SKM-1 treated with dmso at 0.1 percent for 144 hours (cell line): ENCODE measurements at regions not wholly inside any gene's neighbourhood (a gene's known extent, or its start where the extent isn't known, plus 50 kb on each side); places are given as distances from the start of the nearest gene placed in this dataset.

ENCODE experiments used
- DNase-seq: peaks from one replicate; lab custom pipeline; 2025; ENCODE audit not compliant: unreplicated experiment; lab: John Stamatoyannopoulos, UW

- DNase-seq, result no peak
These were observed 103.6 kb upstream of the MYO16 start for GRCh38 chr13:108525827-108526226.

- no peak for DNase-seq
These were observed 103.1 kb upstream of the MYO16 start for GRCh38 chr13:108526286-108526685.

- no peak for DNase-seq
These were observed 101.6 kb upstream of the MYO16 start for GRCh38 chr13:108527844-108528243.

GRCh38 chr13:108528303-108528702, 101.1 kb upstream of the MYO16 start:
- DNase-seq, result no peak

- no peak for DNase-seq
These were observed 95.6 kb upstream of the MYO16 start for GRCh38 chr13:108533842-108534241.

GRCh38 chr13:108534728-108535127, 94.7 kb upstream of the MYO16 start:
- DNase-seq, result no peak

- DNase-seq, result no peak
These were observed 79.5 kb upstream of the MYO16 start for GRCh38 chr13:108549934-108550333.

GRCh38 chr13:108551674-108552073, 77.7 kb upstream of the MYO16 start:
- DNase-seq, result no peak

- no peak for DNase-seq
These were observed 70.9 kb upstream of the MYO16 start for GRCh38 chr13:108558489-108558888.

- DNase-seq, result no peak
These were observed 69.3 kb upstream of the MYO16 start for GRCh38 chr13:108560093-108560492.

GRCh38 chr13:108561149-108561548, 68.3 kb upstream of the MYO16 start:
- DNase-seq, result no peak

- no peak for DNase-seq
These were observed 62.8 kb upstream of the MYO16 start for GRCh38 chr13:108566413-108567170.

- no peak for DNase-seq
These were observed 56.6 kb upstream of the MYO16 start for GRCh38 chr13:108572782-108573211.

- DNase-seq, result no peak
These were observed 56.0 kb upstream of the MYO16 start for GRCh38 chr13:108573455-108573854.

- DNase-seq, result no peak
These were observed 54.6 kb upstream of the MYO16 start for GRCh38 chr13:108574856-108575255.

GRCh38 chr13:108575430-108575829, 54.0 kb upstream of the MYO16 start:
- DNase-seq, result no peak
